Stromal cell of bone marrow (primary cell): ENCODE measurements at regions not wholly inside any gene's neighbourhood (a gene's known extent, or its start where the extent isn't known, plus 50 kb on each side); places are given as distances from the start of the nearest gene placed in this dataset.

ENCODE experiments used
- DNase-seq: peaks from one replicate; pipeline ENCODE4 v3.0.0-alpha.2; 2012; ENCODE audit warnings: low read depth

GRCh38 chr16:51430716-51431369, 279.8 kb upstream of the SALL1 start:
- DNase-seq: no peak

- no peak for DNase-seq
These were observed 278.0 kb upstream of the SALL1 start for GRCh38 chr16:51429041-51429440.

- DNase-seq: no peak
These were observed 276.0 kb upstream of the SALL1 start for GRCh38 chr16:51427085-51427484.

- no peak for DNase-seq
These were observed 275.2 kb upstream of the SALL1 start for GRCh38 chr16:51426276-51426675.

GRCh38 chr16:51420247-51420646, 269.2 kb upstream of the SALL1 start:
- no peak for DNase-seq

- DNase-seq: no peak
These were observed 268.7 kb upstream of the SALL1 start for GRCh38 chr16:51419768-51420167.

GRCh38 chr16:51418258-51418657, 267.2 kb upstream of the SALL1 start:
- no peak for DNase-seq

GRCh38 chr16:51416926-51417325, 265.9 kb upstream of the SALL1 start:
- DNase-seq: no peak

GRCh38 chr16:51410125-51410524, 259.1 kb upstream of the SALL1 start:
- no peak for DNase-seq

GRCh38 chr16:51409001-51409675, 258.1 kb upstream of the SALL1 start:
- DNase-seq: no peak

GRCh38 chr16:51408357-51408756, 257.3 kb upstream of the SALL1 start:
- no peak for DNase-seq

GRCh38 chr16:51407921-51408320, 256.9 kb upstream of the SALL1 start:
- no peak for DNase-seq

- no peak for DNase-seq
These were observed 256.1 kb upstream of the SALL1 start for GRCh38 chr16:51407199-51407598.

- DNase-seq: no peak
These were observed 254.3 kb upstream of the SALL1 start for GRCh38 chr16:51405361-51405760.

- DNase-seq: no peak
These were observed 253.3 kb upstream of the SALL1 start for GRCh38 chr16:51404386-51404785.

GRCh38 chr16:51402785-51403184, 251.7 kb upstream of the SALL1 start:
- DNase-seq: no peak

GRCh38 chr16:51402298-51402697, 251.2 kb upstream of the SALL1 start:
- DNase-seq: no peak

- DNase-seq: no peak
These were observed 250.6 kb upstream of the SALL1 start for GRCh38 chr16:51401673-51402072.

- DNase-seq: no peak
These were observed 249.0 kb upstream of the SALL1 start for GRCh38 chr16:51399908-51400670.

- no peak for DNase-seq
These were observed 243.4 kb upstream of the SALL1 start for GRCh38 chr16:51394421-51394820.

GRCh38 chr16:51393381-51394005, 242.4 kb upstream of the SALL1 start:
- no peak for DNase-seq

GRCh38 chr16:51392521-51393187, 241.6 kb upstream of the SALL1 start:
- DNase-seq: peak; percentile 31
